H9 (cell line): ENCODE measurements at regions not wholly inside any gene's neighbourhood (a gene's known extent, or its start where the extent isn't known, plus 50 kb on each side); places are given as distances from the start of the nearest gene placed in this dataset.

Experiments used
- DNase-seq: peaks from one replicate; pipeline ENCODE4 v3.0.0-alpha.2; 2017
- H2AFZ ChIP-seq: one replicate; pipeline ENCODE4 v1.6.1; 2013; ENCODE audit warnings: mild to moderate bottlenecking, low read length, control low read depth, moderate library complexity
- H2AK5ac ChIP-seq: 2 replicates; pipeline ENCODE4 v1.6.1; 2013; ENCODE audit warnings: low read length, control low read depth, mixed read lengths; ENCODE audit not compliant: insufficient read length
- H2BK120ac ChIP-seq: one replicate; pipeline ENCODE4 v1.6.1; 2013; ENCODE audit warnings: low read depth, mild to moderate bottlenecking, low read length, control low read depth, inconsistent platforms; ENCODE audit not compliant: poor library complexity, severe bottlenecking
- H2BK12ac ChIP-seq: 2 replicates; pipeline ENCODE4 v1.6.1; 2013; ENCODE audit warnings: low read length, control low read depth, mixed read lengths, low read depth; ENCODE audit not compliant: insufficient read length
- H2BK15ac ChIP-seq: 2 replicates; pipeline ENCODE4 v1.6.1; 2013; ENCODE audit warnings: low read depth, low read length, control low read depth
- H2BK20ac ChIP-seq: one replicate; pipeline ENCODE4 v1.6.1; 2013; ENCODE audit warnings: low read depth, mild to moderate bottlenecking, low read length, control low read depth, inconsistent platforms; ENCODE audit not compliant: poor library complexity, severe bottlenecking
- H2BK5ac ChIP-seq: 2 replicates; pipeline ENCODE4 v1.6.1; 2013; ENCODE audit warnings: low read length, control low read depth, mixed read lengths; ENCODE audit not compliant: insufficient read length
- H3K14ac ChIP-seq: 2 replicates; pipeline ENCODE4 v1.6.1; 2013; ENCODE audit warnings: low read length, control low read depth; ENCODE audit not compliant: insufficient read depth
- H3K18ac ChIP-seq: 2 replicates; pipeline ENCODE4 v1.6.1; 2013; ENCODE audit warnings: low read depth, mild to moderate bottlenecking, mixed read lengths, low read length, control low read depth; ENCODE audit not compliant: insufficient read length
- H3K23ac ChIP-seq: 2 replicates; pipeline ENCODE4 v1.6.1; 2013; ENCODE audit warnings: low read length, control low read depth, mixed read lengths, low read depth; ENCODE audit not compliant: insufficient read length
- H3K23me2 ChIP-seq: 2 replicates; pipeline ENCODE4 v1.6.1; 2013; ENCODE audit warnings: low read depth, mild to moderate bottlenecking, mixed read lengths, low read length, control low read depth; ENCODE audit not compliant: insufficient read length, poor library complexity, severe bottlenecking
- H3K27ac ChIP-seq: 2 replicates; pipeline ENCODE4 v1.5.1; 2013; ENCODE audit warnings: low read length, control low read depth, mixed read lengths, low read depth; ENCODE audit not compliant: insufficient read length
- H3K27me3 ChIP-seq: 2 replicates; pipeline ENCODE4 v1.6.1; 2013; ENCODE audit warnings: low read length, control low read depth, inconsistent platforms; ENCODE audit not compliant: insufficient read depth
- H3K4ac ChIP-seq: 2 replicates; pipeline ENCODE4 v1.6.1; 2013; ENCODE audit warnings: low read depth, mild to moderate bottlenecking, control low read depth, inconsistent platforms, low read length, moderate library complexity
- H3K4me1 ChIP-seq: 2 replicates; pipeline ENCODE4 v1.6.1; 2013; ENCODE audit warnings: low read length, control low read depth, inconsistent platforms; ENCODE audit not compliant: insufficient read depth
- H3K4me2 ChIP-seq: 2 replicates; pipeline ENCODE4 v1.6.1; 2013; ENCODE audit warnings: low read length, control low read depth, mixed read lengths; ENCODE audit not compliant: insufficient read length, insufficient read depth
- H3K56ac ChIP-seq: 2 replicates; pipeline ENCODE4 v1.6.1; 2013; ENCODE audit warnings: low read depth, mild to moderate bottlenecking, mixed read lengths, low read length, control low read depth; ENCODE audit not compliant: insufficient read length
- H3K79me1 ChIP-seq: 2 replicates; pipeline ENCODE4 v1.6.1; 2013; ENCODE audit warnings: low read depth, mild to moderate bottlenecking, moderate library complexity, low read length, control low read depth, inconsistent platforms; ENCODE audit not compliant: insufficient read depth, poor library complexity, severe bottlenecking
- H3K79me2 ChIP-seq: 2 replicates; pipeline ENCODE4 v1.6.1; 2013; ENCODE audit warnings: low read length, control low read depth, inconsistent platforms; ENCODE audit not compliant: insufficient read depth
- H3K9ac ChIP-seq: 2 replicates; pipeline ENCODE4 v1.6.1; 2013; ENCODE audit warnings: low read length, control low read depth, mixed read lengths; ENCODE audit not compliant: insufficient read length; ENCODE audit errors: extremely low read depth
- H3K9me3 ChIP-seq: one replicate; pipeline ENCODE4 v1.6.1; 2013; ENCODE audit warnings: low read depth, low read length, inconsistent platforms; ENCODE audit not compliant: control insufficient read depth
- H3T11ph ChIP-seq: one replicate; pipeline ENCODE4 v1.6.1; 2013; ENCODE audit warnings: mild to moderate bottlenecking, low read length, control low read depth, inconsistent platforms
- H4K20me1 ChIP-seq: one replicate; pipeline ENCODE4 v1.6.1; 2013; ENCODE audit not compliant: control insufficient read depth, insufficient read length, insufficient read depth
- H4K5ac ChIP-seq: 2 replicates; pipeline ENCODE4 v1.6.1; 2013; ENCODE audit warnings: low read depth, mild to moderate bottlenecking, mixed read lengths, low read length, control low read depth; ENCODE audit not compliant: insufficient read length
- H4K8ac ChIP-seq: replicated peaks from 2 replicates; pipeline ENCODE4 v1.6.1; 2013; ENCODE audit warnings: low read length, control low read depth, mixed read lengths, low read depth; ENCODE audit not compliant: insufficient read length
- H4K91ac ChIP-seq: 2 replicates; pipeline ENCODE4 v1.6.1; 2013; ENCODE audit warnings: low read depth, mild to moderate bottlenecking, moderate library complexity, mixed read lengths, low read length, control low read depth; ENCODE audit not compliant: insufficient read length
- H3K27ac Mint-ChIP-seq, 3 experiments: 2 replicates in 2 of 3; 3 replicates in 1 of 3; pipeline ENCODE4 v1.8.0; 2020 to 2021; ENCODE audit warnings: mixed read lengths in 3 of 3, mild to moderate bottlenecking in 1 of 3, moderate library complexity in 1 of 3
- H3K27me3 Mint-ChIP-seq: 2 replicates; pipeline ENCODE4 v1.8.0; 2021; ENCODE audit warnings: low read depth, mild to moderate bottlenecking, moderate library complexity, mixed read lengths
- H3K36me3 Mint-ChIP-seq, 3 experiments: 2 replicates in 2 of 3; 3 replicates in 1 of 3; pipeline ENCODE4 v1.8.0; 2020 to 2021; ENCODE audit warnings: low read depth in 3 of 3, mixed read lengths in 3 of 3; ENCODE audit not compliant: insufficient read depth in 1 of 3
- H3K4me1 Mint-ChIP-seq, 2 experiments: 2 replicates each; pipeline ENCODE4 v1.8.0; 2020; ENCODE audit warnings: mixed read lengths in 2 of 2
- H3K4me3 Mint-ChIP-seq, 2 experiments: 2 replicates in 1 of 2; 3 replicates in 1 of 2; pipeline ENCODE4 v1.8.0; 2020 to 2021; ENCODE audit warnings: mild to moderate bottlenecking in 2 of 2, mixed read lengths in 2 of 2, moderate library complexity in 1 of 2
- H3K9me3 Mint-ChIP-seq, 2 experiments: 2 replicates in 1 of 2; 3 replicates in 1 of 2; pipeline ENCODE4 v1.8.0; 2020; ENCODE audit warnings: mild to moderate bottlenecking in 2 of 2, mixed read lengths in 2 of 2, moderate library complexity in 1 of 2
- CTCF ChIP-seq: fragments of 200-600 bp; sonication (generic); conservative IDR thresholded peaks from 3 replicates; pipeline ENCODE4 v1.8.0; 2021; ENCODE audit warnings: antibody characterized with exemption, mild to moderate bottlenecking
- WGBS: extraction: QIAGEN DNeasy Blood & Tissue Kit; methylation state at CpG from one replicate; pipeline ENCODE4 v1.1.7; 2013; ENCODE audit warnings: missing lambda C conversion rate, low lambda C conversion rate, mixed read lengths; ENCODE audit not compliant: insufficient read length; ENCODE audit errors: extremely low coverage; 5-methylcytosine and 5-hydroxymethylcytosine counted together

GRCh38 chr5:175202463-175203068, 241.4 kb downstream of the DRD1 start:
- Histone ChIP-seq H3K4ac (no peak overlapping the region), H3T11ph (no peak overlapping the region), H3K23me2 (no peaks in the 10 kb centered on the region), H2BK20ac (no peak overlapping the region), H3K79me2 (no peaks in the 10 kb centered on the region; the same call in 1 of the 2 replicates), H3K27me3 (no peaks in the 10 kb centered on the region), H3K9me3 (no peaks in the 10 kb centered on the region), H3K23ac (no peak overlapping the region), H4K5ac (no peak overlapping the region), H4K8ac (no peak overlapping the region), H3K4me1 (no peaks in the 10 kb centered on the region), H2BK15ac (no peak overlapping the region), H3K27ac (no peak overlapping the region), H3K4me2 (no peak overlapping the region), H3K9ac (no peak overlapping the region), H2AFZ (no peak overlapping the region), H4K20me1 (no peaks in the 10 kb centered on the region), H3K14ac (no peak overlapping the region), H2BK12ac (no peak overlapping the region), H2AK5ac (no peak overlapping the region), H2BK120ac (no peak overlapping the region), H3K18ac (no peak overlapping the region), H4K91ac (no peak overlapping the region), H3K56ac (no peak overlapping the region), H3K79me1 (no peaks in the 10 kb centered on the region), H2BK5ac (no peak overlapping the region)
- Mint-ChIP-seq H3K9me3 (no peaks in the 10 kb centered on the region), H3K27me3 (peaks cover 2% of the 10 kb centered on the region), H3K36me3 (no peaks in the 10 kb centered on the region), H3K4me3 (no peak overlapping the region), H3K27ac (no peak overlapping the region; a peak in 1 of 7 replicates), H3K4me1 (peaks cover 1 to 6% of the 10 kb centered on the region in 2 experiments)
- no peak for TF ChIP-seq CTCF
- no CpG with 5 or more reads among the region's 4 CpGs for WGBS
- no peak for DNase-seq
